HFFc6 (cell line): ENCODE measurements at regions not wholly inside any gene's neighbourhood (a gene's known extent, or its start where the extent isn't known, plus 50 kb on each side); places are given as distances from the start of the nearest gene placed in this dataset.

Experiments used
- DNase-seq: peaks from one replicate; pipeline ENCODE4 v3.0.0-alpha.2; 2018
- H3K27ac Mint-ChIP-seq: 2 replicates; pipeline ENCODE4 v1.8.0; 2020; ENCODE audit warnings: mild to moderate bottlenecking, mixed read lengths
- H3K27me3 Mint-ChIP-seq: 2 replicates; pipeline ENCODE4 v1.8.0; 2021; ENCODE audit warnings: mild to moderate bottlenecking, moderate library complexity, mixed read lengths; ENCODE audit not compliant: insufficient read depth
- H3K36me3 Mint-ChIP-seq: 2 replicates; pipeline ENCODE4 v1.8.0; 2021; ENCODE audit warnings: low read depth, mixed read lengths
- H3K4me1 Mint-ChIP-seq: 2 replicates; pipeline ENCODE4 v1.8.0; 2020; ENCODE audit warnings: low read depth, mixed read lengths
- H3K4me3 Mint-ChIP-seq: 2 replicates; pipeline ENCODE4 v1.8.0; 2020; ENCODE audit warnings: mild to moderate bottlenecking, moderate library complexity, mixed read lengths
- H3K9me3 Mint-ChIP-seq: 2 replicates; pipeline ENCODE4 v1.8.0; 2020; ENCODE audit warnings: mild to moderate bottlenecking, mixed read lengths
- TF ChIP-seq, protein P1 (sequence below): fragments of 200-600 bp; sonication (generic); IDR thresholded peaks from 2 replicates; pipeline ENCODE4 v1.5.0; 2021; ENCODE audit warnings: antibody characterized with exemption, mild to moderate bottlenecking

GRCh38 chr1:14259191-14259757, 339.2 kb upstream of the KAZN start:
- no peak overlapping the region for H3K4me3 Mint-ChIP-seq
- no peak for DNase-seq
- TF ChIP-seq, protein P1, sequence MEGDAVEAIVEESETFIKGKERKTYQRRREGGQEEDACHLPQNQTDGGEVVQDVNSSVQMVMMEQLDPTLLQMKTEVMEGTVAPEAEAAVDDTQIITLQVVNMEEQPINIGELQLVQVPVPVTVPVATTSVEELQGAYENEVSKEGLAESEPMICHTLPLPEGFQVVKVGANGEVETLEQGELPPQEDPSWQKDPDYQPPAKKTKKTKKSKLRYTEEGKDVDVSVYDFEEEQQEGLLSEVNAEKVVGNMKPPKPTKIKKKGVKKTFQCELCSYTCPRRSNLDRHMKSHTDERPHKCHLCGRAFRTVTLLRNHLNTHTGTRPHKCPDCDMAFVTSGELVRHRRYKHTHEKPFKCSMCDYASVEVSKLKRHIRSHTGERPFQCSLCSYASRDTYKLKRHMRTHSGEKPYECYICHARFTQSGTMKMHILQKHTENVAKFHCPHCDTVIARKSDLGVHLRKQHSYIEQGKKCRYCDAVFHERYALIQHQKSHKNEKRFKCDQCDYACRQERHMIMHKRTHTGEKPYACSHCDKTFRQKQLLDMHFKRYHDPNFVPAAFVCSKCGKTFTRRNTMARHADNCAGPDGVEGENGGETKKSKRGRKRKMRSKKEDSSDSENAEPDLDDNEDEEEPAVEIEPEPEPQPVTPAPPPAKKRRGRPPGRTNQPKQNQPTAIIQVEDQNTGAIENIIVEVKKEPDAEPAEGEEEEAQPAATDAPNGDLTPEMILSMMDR: no peak
- H3K27me3 Mint-ChIP-seq: no peaks in the 10 kb centered on the region
- H3K9me3 Mint-ChIP-seq: peaks cover 31% of the 10 kb centered on the region
- peaks cover 5% of the 10 kb centered on the region; the same call in 1 of the 2 replicates for H3K36me3 Mint-ChIP-seq
- no peak overlapping the region for H3K27ac Mint-ChIP-seq
- no peaks in the 10 kb centered on the region for H3K4me1 Mint-ChIP-seq

GRCh38 chr1:14260480-14260879, 338.0 kb upstream of the KAZN start:
- H3K4me1 Mint-ChIP-seq: no peaks in the 10 kb centered on the region
- no peak for DNase-seq
- peaks cover 5% of the 10 kb centered on the region; the same call in 1 of the 2 replicates for H3K36me3 Mint-ChIP-seq
- H3K4me3 Mint-ChIP-seq: no peak overlapping the region
- peaks cover 35% of the 10 kb centered on the region for H3K9me3 Mint-ChIP-seq
- no peaks in the 10 kb centered on the region for H3K27me3 Mint-ChIP-seq
- H3K27ac Mint-ChIP-seq: no peak overlapping the region
- TF ChIP-seq, protein P1: no peak

- Mint-ChIP-seq H3K4me1 (no peaks in the 10 kb centered on the region), H3K27me3 (no peaks in the 10 kb centered on the region), H3K27ac (no peak overlapping the region), H3K9me3 (peaks cover 35% of the 10 kb centered on the region), H3K4me3 (no peak overlapping the region), H3K36me3 (peaks cover 5% of the 10 kb centered on the region; the same call in 1 of the 2 replicates)
- TF ChIP-seq, protein P1: no peak
- DNase-seq: no peak
Measured at GRCh38 chr1:14261395-14261794, 337.1 kb upstream of the KAZN start.

GRCh38 chr1:14262637-14263036, 335.8 kb upstream of the KAZN start:
- Mint-ChIP-seq H3K9me3 (peaks cover 35% of the 10 kb centered on the region), H3K36me3 (peaks cover 5% of the 10 kb centered on the region; the same call in 1 of the 2 replicates)

GRCh38 chr1:14263225-14263624, 335.3 kb upstream of the KAZN start:
- Mint-ChIP-seq H3K27ac (no peak overlapping the region), H3K27me3 (no peaks in the 10 kb centered on the region), H3K4me1 (no peaks in the 10 kb centered on the region), H3K4me3 (no peak overlapping the region), H3K36me3 (peaks cover 5% of the 10 kb centered on the region; the same call in 1 of the 2 replicates), H3K9me3 (peaks cover 37% of the 10 kb centered on the region)
- TF ChIP-seq, protein P1: no peak
- no peak for DNase-seq

More at GRCh38 chr1:14262637-14263036, 335.8 kb upstream of the KAZN start:
- Mint-ChIP-seq H3K4me3 (no peak overlapping the region), H3K4me1 (no peaks in the 10 kb centered on the region), H3K27me3 (no peaks in the 10 kb centered on the region), H3K27ac (no peak overlapping the region)
- no peak for DNase-seq
- TF ChIP-seq, protein P1: no peak
